GM21576 (cell line): ENCODE measurements at regions not wholly inside any gene's neighbourhood (a gene's known extent, or its start where the extent isn't known, plus 50 kb on each side); places are given as distances from the start of the nearest gene placed in this dataset.
"Not testable (repeated sequence)": the region's sequence is repeated elsewhere in the genome, so short reads cannot be mapped to it uniquely, and the experiment has no call there.

ENCODE experiments used
- ATAC-seq: cut with Tn5 transposase; IDR thresholded peaks from one replicate; pipeline ENCODE4 v1.9.1; 2021; ENCODE audit warnings: mild to moderate bottlenecking, moderate library complexity; ENCODE audit not compliant: unreplicated experiment

DNA sequence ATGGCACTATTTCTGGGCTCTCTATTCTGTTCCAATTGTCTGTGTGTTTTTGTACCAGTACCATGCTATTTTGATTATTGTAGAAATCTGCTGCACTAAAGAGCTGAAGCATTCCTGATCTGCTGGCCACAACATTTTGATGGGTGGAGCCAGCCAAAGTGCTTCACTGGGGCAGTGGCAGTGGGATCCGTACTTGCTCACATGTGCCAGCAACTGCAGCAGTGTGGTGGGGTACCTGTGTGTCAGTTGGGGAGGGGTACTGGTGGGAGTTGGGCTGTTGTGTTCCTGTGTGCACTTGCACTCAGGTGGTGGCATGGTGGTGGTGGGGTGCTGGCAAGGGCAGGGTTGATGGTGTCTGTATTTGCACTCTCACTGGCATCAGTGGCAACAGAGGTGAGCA is 204.6 kb upstream of the ALG10 start:
- no peak for ATAC-seq

- no peak for ATAC-seq
These were observed 204.0 kb upstream of the ALG10 start for GRCh38 chr12:33818313-33818712.

DNA sequence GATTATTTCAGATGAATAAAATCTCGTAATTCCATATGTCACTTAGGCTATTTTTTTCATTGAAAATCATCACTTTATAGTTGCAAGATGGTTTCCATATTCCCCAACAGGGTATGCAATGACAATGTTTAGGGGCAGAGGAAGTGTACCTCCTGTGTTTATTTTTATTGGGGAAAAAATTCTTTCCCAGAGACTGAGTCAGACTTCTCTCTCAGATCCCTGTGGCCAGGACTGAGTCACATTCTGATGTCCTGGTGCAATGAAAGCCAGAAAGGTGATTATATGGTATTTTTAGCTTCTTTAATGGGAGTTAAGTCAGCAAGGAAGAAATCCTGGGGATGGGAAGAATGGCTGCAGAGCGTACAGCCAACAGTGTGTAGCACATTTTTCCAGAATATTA is 196.9 kb upstream of the ALG10 start:
- no peak for ATAC-seq

- ATAC-seq, result no peak
These were observed 196.2 kb upstream of the ALG10 start for GRCh38 chr12:33825986-33826602.

- ATAC-seq, result no peak
These were observed 194.0 kb upstream of the ALG10 start for GRCh38 chr12:33828326-33828725.

- no peak for ATAC-seq
These were observed 192.2 kb upstream of the ALG10 start for GRCh38 chr12:33830070-33830469.

- ATAC-seq, result no peak
These were observed 189.4 kb upstream of the ALG10 start for GRCh38 chr12:33832900-33833299.

DNA sequence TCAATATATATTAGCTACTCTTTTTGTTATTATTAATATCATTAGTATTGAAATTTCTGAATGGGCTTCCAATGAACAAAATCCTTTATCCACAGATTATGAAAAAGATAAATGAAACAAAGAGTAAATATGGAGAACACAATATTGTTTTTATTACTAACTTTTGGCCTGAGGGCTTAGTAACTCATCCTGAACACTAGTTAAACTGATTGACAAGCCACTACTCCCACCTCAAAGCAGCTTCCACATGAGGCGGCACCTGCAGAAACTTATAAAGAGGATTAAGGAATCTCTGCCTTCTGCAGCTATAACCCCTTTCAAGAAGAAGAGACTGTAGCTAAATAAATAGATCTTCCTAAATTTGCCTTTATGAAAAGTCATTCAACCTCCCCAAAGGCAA is 187.6 kb upstream of the ALG10 start:
- ATAC-seq, result no peak

DNA sequence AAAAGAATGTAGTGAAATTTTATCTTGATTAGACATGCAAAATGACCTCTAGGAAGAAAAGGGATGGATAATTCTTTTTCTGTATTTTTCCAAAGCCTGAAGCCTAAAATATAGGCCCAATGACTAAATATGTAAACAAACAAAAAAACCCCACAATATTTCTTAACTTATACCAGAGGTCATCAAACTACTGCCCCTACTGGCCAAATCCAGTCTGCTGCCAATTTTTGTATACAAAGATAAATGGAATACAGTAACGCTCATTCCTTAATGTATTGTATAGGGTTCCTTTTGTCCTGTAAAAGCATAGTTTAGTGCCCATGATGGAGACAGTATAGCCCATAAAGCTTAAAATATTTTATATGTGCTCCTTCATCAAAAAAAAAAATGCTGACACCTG is 145.7 kb upstream of the ALG10 start:
- no peak for ATAC-seq

GRCh38 chr12:33892425-33892824 is 129.9 kb upstream of the ALG10 start:
- ATAC-seq, result no peak

DNA sequence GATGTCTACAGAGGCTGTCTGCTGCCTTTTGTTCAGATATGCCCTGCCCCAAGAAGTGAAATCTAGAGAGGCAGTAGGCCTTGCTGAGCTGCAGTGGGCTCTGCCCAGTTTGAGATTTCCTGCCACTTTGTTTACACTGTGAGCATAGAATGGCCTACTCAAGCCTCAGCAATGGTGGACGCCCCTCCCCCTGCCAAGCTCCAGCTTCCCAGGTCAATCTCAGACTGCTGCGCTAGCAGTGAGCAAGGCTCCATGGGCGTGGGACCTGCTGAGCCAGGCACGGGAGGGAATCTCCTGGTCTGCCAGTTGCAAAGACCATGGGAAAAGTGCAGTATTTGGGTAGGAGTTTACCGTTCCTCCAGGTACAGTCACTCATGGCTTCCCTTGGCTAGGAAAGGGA is 101.8 kb upstream of the ALG10 start:
- ATAC-seq, result not testable (repeated sequence)

DNA sequence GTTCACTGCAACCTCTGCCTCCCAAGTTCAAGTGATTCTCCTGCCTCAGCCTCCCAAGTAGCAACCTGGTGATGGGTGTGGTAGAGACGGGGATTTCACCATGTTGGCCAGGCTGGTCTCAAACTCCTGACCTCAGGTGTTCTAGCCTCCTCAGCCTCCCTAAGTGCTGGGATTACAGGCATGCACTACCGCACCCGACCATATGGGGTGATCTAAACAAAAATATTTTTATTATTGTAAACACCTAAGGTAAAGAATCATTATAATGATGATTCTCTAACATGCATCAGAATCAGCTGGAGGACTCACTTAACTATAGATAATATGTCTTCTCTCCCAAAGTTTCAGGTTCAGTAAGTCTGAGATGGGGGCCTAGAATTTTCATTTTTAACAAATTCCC is 96.2 kb upstream of the ALG10 start:
- ATAC-seq, result no peak

GRCh38 chr12:33937669-33938068 is 84.6 kb upstream of the ALG10 start:
- ATAC-seq, result not testable (repeated sequence)

GRCh38 chr12:33942172-33942571 is 80.1 kb upstream of the ALG10 start:
- no peak for ATAC-seq

- no peak for ATAC-seq
These were observed 77.4 kb upstream of the ALG10 start for GRCh38 chr12:33944703-33945437.

- no peak for ATAC-seq
These were observed 76.9 kb upstream of the ALG10 start for GRCh38 chr12:33945438-33945784.

- not testable (repeated sequence) for ATAC-seq
These were observed 56.1 kb upstream of the ALG10 start for GRCh38 chr12:33966219-33966618.

DNA sequence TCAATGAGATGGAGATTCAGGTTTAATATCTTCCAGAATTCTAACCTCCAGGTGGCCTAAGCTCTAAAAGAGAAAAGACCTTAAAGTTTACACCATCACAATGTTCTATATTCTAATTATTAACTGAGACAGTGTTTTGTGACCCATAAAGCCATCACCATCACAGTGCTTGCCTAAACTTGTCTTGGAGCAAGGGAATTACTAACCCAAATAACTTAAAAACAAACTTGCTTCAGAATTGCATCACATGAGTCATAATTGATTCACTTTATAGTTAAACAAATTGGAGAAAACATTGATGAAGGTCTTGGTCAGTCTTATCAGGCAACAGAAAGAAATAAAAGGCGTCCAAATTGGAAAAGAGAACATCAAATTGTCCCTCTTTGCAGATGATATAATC is 54.5 kb upstream of the ALG10 start:
- no peak for ATAC-seq
